ENCODE measurements at regions not wholly inside any gene's neighbourhood (a gene's known extent, or its start where the extent isn't known, plus 50 kb on each side); places are given as distances from the start of the nearest gene placed in this dataset.

DNA sequence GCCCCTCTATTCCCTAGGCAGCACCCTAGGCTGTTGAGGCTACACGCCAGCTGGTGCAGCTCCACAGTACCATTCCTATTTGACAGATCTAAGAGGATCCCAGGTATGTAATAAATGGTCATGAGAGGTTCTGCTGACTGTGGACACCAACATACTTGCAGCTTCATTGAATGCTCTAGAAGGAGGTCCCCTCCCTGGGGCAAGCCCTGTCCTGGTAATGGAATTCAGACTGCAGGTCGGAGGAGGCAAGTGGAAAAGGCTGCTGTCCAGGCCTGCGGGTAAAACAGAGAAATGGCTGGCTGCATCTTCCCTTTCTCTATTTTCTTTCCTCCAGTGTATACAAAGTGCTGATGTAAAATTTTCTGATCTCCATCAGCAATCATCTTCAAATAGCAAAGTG is 66.1 kb upstream of the ZNF648 start:
- H3K9ac ChIP-seq (ENCODE audit: low read length), result no peak overlapping the region
- intact Hi-C loops (cut with micrococcal nuclease), result no loop called here
- no peak overlapping the region for H3K4me2 ChIP-seq (ENCODE audit: low read length)
- CTCF ChIA-PET, result no interaction called here
- H3K9me3 ChIP-seq (ENCODE audit: control insufficient read depth in 1 of 2, insufficient read depth in 1 of 2, low read depth in 1 of 2, low read length in 2 of 2), result no peaks in the 10 kb centered on the region
- H3K4me3 ChIP-seq (replicated peaks in 1 of 2; ENCODE audit: low read depth in 1 of 2, low read length in 2 of 2), result no peak overlapping the region
- TF ChIP-seq, protein P1, sequence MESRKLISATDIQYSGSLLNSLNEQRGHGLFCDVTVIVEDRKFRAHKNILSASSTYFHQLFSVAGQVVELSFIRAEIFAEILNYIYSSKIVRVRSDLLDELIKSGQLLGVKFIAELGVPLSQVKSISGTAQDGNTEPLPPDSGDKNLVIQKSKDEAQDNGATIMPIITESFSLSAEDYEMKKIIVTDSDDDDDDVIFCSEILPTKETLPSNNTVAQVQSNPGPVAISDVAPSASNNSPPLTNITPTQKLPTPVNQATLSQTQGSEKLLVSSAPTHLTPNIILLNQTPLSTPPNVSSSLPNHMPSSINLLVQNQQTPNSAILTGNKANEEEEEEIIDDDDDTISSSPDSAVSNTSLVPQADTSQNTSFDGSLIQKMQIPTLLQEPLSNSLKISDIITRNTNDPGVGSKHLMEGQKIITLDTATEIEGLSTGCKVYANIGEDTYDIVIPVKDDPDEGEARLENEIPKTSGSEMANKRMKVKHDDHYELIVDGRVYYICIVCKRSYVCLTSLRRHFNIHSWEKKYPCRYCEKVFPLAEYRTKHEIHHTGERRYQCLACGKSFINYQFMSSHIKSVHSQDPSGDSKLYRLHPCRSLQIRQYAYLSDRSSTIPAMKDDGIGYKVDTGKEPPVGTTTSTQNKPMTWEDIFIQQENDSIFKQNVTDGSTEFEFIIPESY (IDR thresholded peaks at IDR 0.05; ENCODE audit: extremely low read depth, insufficient replicate concordance, low read length), result no peak
- no peak for TF ChIP-seq POLR2A (IDR thresholded peaks at IDR 0.05; ENCODE audit: borderline replicate concordance, extremely low read depth, insufficient read depth, insufficient read length)
- no peak for TF ChIP-seq YY1 (IDR thresholded peaks at IDR 0.05; ENCODE audit: extremely low read depth, insufficient replicate concordance, low read depth, low read length)
- no peak for TF ChIP-seq FOSL1 (IDR thresholded peaks at IDR 0.05; ENCODE audit: low read depth)
- TF ChIP-seq CEBPB (IDR thresholded peaks at IDR 0.05; ENCODE audit: low read depth), result no peak
- no peak for TF ChIP-seq CBX3 (IDR thresholded peaks at IDR 0.05; ENCODE audit: low read depth)
- no peak for TF ChIP-seq SRF (IDR thresholded peaks at IDR 0.05; ENCODE audit: low read depth)
- TF ChIP-seq, protein P2, sequence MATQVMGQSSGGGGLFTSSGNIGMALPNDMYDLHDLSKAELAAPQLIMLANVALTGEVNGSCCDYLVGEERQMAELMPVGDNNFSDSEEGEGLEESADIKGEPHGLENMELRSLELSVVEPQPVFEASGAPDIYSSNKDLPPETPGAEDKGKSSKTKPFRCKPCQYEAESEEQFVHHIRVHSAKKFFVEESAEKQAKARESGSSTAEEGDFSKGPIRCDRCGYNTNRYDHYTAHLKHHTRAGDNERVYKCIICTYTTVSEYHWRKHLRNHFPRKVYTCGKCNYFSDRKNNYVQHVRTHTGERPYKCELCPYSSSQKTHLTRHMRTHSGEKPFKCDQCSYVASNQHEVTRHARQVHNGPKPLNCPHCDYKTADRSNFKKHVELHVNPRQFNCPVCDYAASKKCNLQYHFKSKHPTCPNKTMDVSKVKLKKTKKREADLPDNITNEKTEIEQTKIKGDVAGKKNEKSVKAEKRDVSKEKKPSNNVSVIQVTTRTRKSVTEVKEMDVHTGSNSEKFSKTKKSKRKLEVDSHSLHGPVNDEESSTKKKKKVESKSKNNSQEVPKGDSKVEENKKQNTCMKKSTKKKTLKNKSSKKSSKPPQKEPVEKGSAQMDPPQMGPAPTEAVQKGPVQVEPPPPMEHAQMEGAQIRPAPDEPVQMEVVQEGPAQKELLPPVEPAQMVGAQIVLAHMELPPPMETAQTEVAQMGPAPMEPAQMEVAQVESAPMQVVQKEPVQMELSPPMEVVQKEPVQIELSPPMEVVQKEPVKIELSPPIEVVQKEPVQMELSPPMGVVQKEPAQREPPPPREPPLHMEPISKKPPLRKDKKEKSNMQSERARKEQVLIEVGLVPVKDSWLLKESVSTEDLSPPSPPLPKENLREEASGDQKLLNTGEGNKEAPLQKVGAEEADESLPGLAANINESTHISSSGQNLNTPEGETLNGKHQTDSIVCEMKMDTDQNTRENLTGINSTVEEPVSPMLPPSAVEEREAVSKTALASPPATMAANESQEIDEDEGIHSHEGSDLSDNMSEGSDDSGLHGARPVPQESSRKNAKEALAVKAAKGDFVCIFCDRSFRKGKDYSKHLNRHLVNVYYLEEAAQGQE (IDR thresholded peaks at IDR 0.05; ENCODE audit: low read depth), result no peak
- no peak for TF ChIP-seq EZH2phosphoT487 (IDR thresholded peaks at IDR 0.05; ENCODE audit: borderline replicate concordance)
- no peak for TF ChIP-seq ZNF274 (IDR thresholded peaks at IDR 0.05; ENCODE audit: low read depth, low read length)
- TF ChIP-seq TCF7L2 (IDR thresholded peaks at IDR 0.05; ENCODE audit: borderline replicate concordance, extremely low read depth, insufficient read depth, insufficient read length), result no peak
- no peak for TF ChIP-seq EGR1 (IDR thresholded peaks at IDR 0.05; ENCODE audit: low read depth)
- no peak for TF ChIP-seq POLR2AphosphoS5 (IDR thresholded peaks at IDR 0.05; ENCODE audit: low read depth, low read length)
- no peak for TF ChIP-seq EZH2 (IDR thresholded peaks at IDR 0.05)
- TF ChIP-seq, protein P3, sequence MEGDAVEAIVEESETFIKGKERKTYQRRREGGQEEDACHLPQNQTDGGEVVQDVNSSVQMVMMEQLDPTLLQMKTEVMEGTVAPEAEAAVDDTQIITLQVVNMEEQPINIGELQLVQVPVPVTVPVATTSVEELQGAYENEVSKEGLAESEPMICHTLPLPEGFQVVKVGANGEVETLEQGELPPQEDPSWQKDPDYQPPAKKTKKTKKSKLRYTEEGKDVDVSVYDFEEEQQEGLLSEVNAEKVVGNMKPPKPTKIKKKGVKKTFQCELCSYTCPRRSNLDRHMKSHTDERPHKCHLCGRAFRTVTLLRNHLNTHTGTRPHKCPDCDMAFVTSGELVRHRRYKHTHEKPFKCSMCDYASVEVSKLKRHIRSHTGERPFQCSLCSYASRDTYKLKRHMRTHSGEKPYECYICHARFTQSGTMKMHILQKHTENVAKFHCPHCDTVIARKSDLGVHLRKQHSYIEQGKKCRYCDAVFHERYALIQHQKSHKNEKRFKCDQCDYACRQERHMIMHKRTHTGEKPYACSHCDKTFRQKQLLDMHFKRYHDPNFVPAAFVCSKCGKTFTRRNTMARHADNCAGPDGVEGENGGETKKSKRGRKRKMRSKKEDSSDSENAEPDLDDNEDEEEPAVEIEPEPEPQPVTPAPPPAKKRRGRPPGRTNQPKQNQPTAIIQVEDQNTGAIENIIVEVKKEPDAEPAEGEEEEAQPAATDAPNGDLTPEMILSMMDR (IDR thresholded peaks at IDR 0.05 in 2 of 3, conservative IDR thresholded peaks at IDR 0.05 in 1 of 3; ENCODE audit: borderline replicate concordance in 1 of 3, insufficient read depth in 1 of 3, low read depth in 2 of 3, low read length in 2 of 3), result no peak
- TF ChIP-seq, protein P4, sequence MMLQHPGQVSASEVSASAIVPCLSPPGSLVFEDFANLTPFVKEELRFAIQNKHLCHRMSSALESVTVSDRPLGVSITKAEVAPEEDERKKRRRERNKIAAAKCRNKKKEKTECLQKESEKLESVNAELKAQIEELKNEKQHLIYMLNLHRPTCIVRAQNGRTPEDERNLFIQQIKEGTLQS (IDR thresholded peaks at IDR 0.05), result no peak
- no peak for ATAC-seq
- RAD21 ChIA-PET (ENCODE audit: low non-redundant PET in 1 of 2, low total read pairs in 2 of 2, uncharacterized antibody in 2 of 2, unreplicated experiment in 2 of 2), result no interaction called here
- POLR2A ChIA-PET, result no interaction called here
- no peaks in the 10 kb centered on the region for H3K4me1 ChIP-seq (ENCODE audit: control insufficient read depth in 1 of 2, insufficient read depth in 2 of 2, low read length in 2 of 2)
- no peak overlapping the region for H2AFZ ChIP-seq (ENCODE audit: low read depth, low read length, poor library complexity, severe bottlenecking)
- no peak for DNase-seq (ENCODE audit: low read depth, low spot score)
- H3K79me2 ChIP-seq (ENCODE audit: insufficient read depth, low read length), result no peaks in the 10 kb centered on the region
- no peaks in the 10 kb centered on the region for H4K20me1 ChIP-seq (ENCODE audit: insufficient read depth)
- no peaks in the 10 kb centered on the region for H3K27me3 ChIP-seq (ENCODE audit: insufficient read depth, low read length)
- no peak overlapping the region for H3K27ac ChIP-seq (ENCODE audit: low read depth, low read length)
- no peaks in the 10 kb centered on the region for H3K36me3 ChIP-seq (ENCODE audit: control insufficient read depth in 1 of 2, insufficient read depth in 2 of 2, low read length in 2 of 2)
- no TSS peak for BruUV-seq (replicated peaks)
- no peaks in the 10 kb centered on the region for H3K9me2 ChIP-seq (ENCODE audit: insufficient read depth)

Data from HCT116 (cell line).